HepG2 (cell line): ENCODE measurements at regions not wholly inside any gene's neighbourhood (a gene's known extent, or its start where the extent isn't known, plus 50 kb on each side); places are given as distances from the start of the nearest gene placed in this dataset.

ENCODE experiments used
- ATAC-seq: fragments of 200-7000 bp; cut with Tn5 transposase; 3 replicates; pipeline ENCODE4 v1.9.1; 2020; ENCODE audit warnings: mild to moderate bottlenecking, moderate library complexity
- BruUV-seq: library from RNA; stranded (reverse); fragments of 400-500 nt; replicated peaks from 2 replicates; lab custom pipeline; 2021; lab: Mats Ljungman, UMichigan
- CTCF ChIA-PET: fragments of 300-600 bp; formaldehyde crosslinking; extraction: SDS; loops from one replicate; lab custom pipeline; 2021; ENCODE audit warnings: low total read pairs, inconsistent platforms, low intra/inter-chr PET ratio; lab: Yijun Ruan, JAX
- POLR2A ChIA-PET: fragments of 350-600 bp; sonication (Branson Sonifier 250); formaldehyde crosslinking; loops from one replicate; lab custom pipeline; 2020; ENCODE audit warnings: antibody characterized with exemption, inconsistent platforms; lab: Yijun Ruan, JAX
- DNase-seq: peaks from one replicate; pipeline ENCODE4 v3.0.0-alpha.2; 2015; ENCODE audit warnings: low spot score
- FAIRE-seq: peaks from 3 replicates; lab custom pipeline; 2011; peaks lifted over from hg19 to GRCh38; lab: Jason Lieb, UNC
- H2AFZ ChIP-seq: one replicate; pipeline ENCODE4 v1.6.1; 2011; ENCODE audit warnings: low read length, inconsistent platforms
- H3K27ac ChIP-seq: fragments of 300-600 bp; 3 replicates; pipeline ENCODE4 v1.8.0; 2011; ENCODE audit warnings: mixed run types, mild to moderate bottlenecking, mixed read lengths, low read length, inconsistent platforms; ENCODE audit not compliant: insufficient read depth; ENCODE audit errors: extremely low read length
- H3K27me3 ChIP-seq, 2 experiments: fragments of 200-600 bp in 1 of 2; 2 replicates in 1 of 2; 3 replicates in 1 of 2; pipeline versions ENCODE4 v1.6.0 to v1.8.0; 2011; ENCODE audit warnings: low read length in 2 of 2, mild to moderate bottlenecking in 2 of 2, moderate library complexity in 2 of 2, inconsistent platforms in 1 of 2; ENCODE audit not compliant: insufficient read depth in 2 of 2, control insufficient read depth in 1 of 2
- H3K36me3 ChIP-seq, 2 experiments: fragments of 200-600 bp in 1 of 2; replicated peaks in 1 of 2; 2 replicates in 1 of 2; 3 replicates in 1 of 2; pipeline versions ENCODE4 v1.5.1 to v1.8.0; 2011; ENCODE audit warnings: low read length in 2 of 2, inconsistent platforms in 1 of 2; ENCODE audit not compliant: insufficient read depth in 2 of 2, control insufficient read depth in 1 of 2
- H3K4me1 ChIP-seq: 2 replicates; pipeline ENCODE4 v1.5.1; 2012; ENCODE audit warnings: low read length, inconsistent platforms; ENCODE audit not compliant: insufficient read depth
- H3K4me2 ChIP-seq: 2 replicates; pipeline ENCODE4 v1.6.0; 2011; ENCODE audit warnings: low read depth, low read length, inconsistent platforms
- H3K4me3 ChIP-seq, 3 experiments: fragments of 200-600 bp in 1 of 3; sonication (generic), shearing (Covaris generic) in 1 of 3; replicated peaks in 1 of 3; 2 replicates each; pipeline ENCODE4 v1.5.1; 2011 to 2016; ENCODE audit warnings: low read length in 3 of 3, inconsistent platforms in 2 of 3, low read depth in 2 of 3, mild to moderate bottlenecking in 2 of 3, control low read depth in 1 of 3, mixed read lengths in 1 of 3; ENCODE audit not compliant: insufficient read depth in 1 of 3
- H3K79me2 ChIP-seq: one replicate; pipeline ENCODE4 v1.6.1; 2011; ENCODE audit warnings: low read length, inconsistent platforms; ENCODE audit not compliant: insufficient read depth
- H3K9ac ChIP-seq: 2 replicates; pipeline ENCODE4 v1.6.0; 2011; ENCODE audit warnings: mild to moderate bottlenecking, low read depth, low read length, inconsistent platforms; ENCODE audit not compliant: insufficient read depth
- H3K9me3 ChIP-seq: 2 replicates; pipeline ENCODE4 v1.5.1; 2012; ENCODE audit warnings: mild to moderate bottlenecking, low read length
- H4K20me1 ChIP-seq: 2 replicates; pipeline ENCODE4 v1.6.0; 2011; ENCODE audit warnings: inconsistent platforms, mild to moderate bottlenecking, low read length, moderate library complexity; ENCODE audit not compliant: insufficient read depth
- ARNT ChIP-seq: fragments of 450-650 bp; IDR thresholded peaks from 2 replicates; pipeline ENCODE4 v1.6.1; 2017
- ELF3 ChIP-seq: IDR thresholded peaks from 2 replicates; pipeline ENCODE4 v1.6.1; 2016; ENCODE audit warnings: missing genetic modification reagents, missing compliant biosample characterization
- HMG20B ChIP-seq: conservative IDR thresholded peaks from 2 replicates; pipeline ENCODE4 v1.6.1; 2016; ENCODE audit warnings: missing genetic modification reagents, missing compliant biosample characterization
- HNRNPLL ChIP-seq: fragments of 200-400 bp; formaldehyde crosslinking; IDR thresholded peaks from 2 replicates; pipeline ENCODE4 v1.6.1; 2017; ENCODE audit warnings: mild to moderate bottlenecking, low read depth, low read length; ENCODE audit not compliant: poor library complexity, severe bottlenecking
- NFE2L1 ChIP-seq: sonication (generic); formaldehyde crosslinking; IDR thresholded peaks from 2 replicates; pipeline ENCODE4 v1.4.0; 2020; ENCODE audit warnings: missing genetic modification reagents, mild to moderate bottlenecking, borderline replicate concordance
- NFKB2 ChIP-seq: sonication (generic); formaldehyde crosslinking; IDR thresholded peaks from 2 replicates; pipeline ENCODE4 v1.4.0; 2020; ENCODE audit warnings: missing genetic modification reagents, borderline replicate concordance
- RAD51 ChIP-seq: fragments of 450-650 bp; IDR thresholded peaks from 2 replicates; pipeline ENCODE4 v1.6.1; 2016; ENCODE audit warnings: borderline replicate concordance
- RELA ChIP-seq: sonication (generic); formaldehyde crosslinking; IDR thresholded peaks from 2 replicates; pipeline ENCODE4 v1.4.0; 2020; ENCODE audit warnings: missing genetic modification reagents
- REXO4 ChIP-seq: sonication (generic); formaldehyde crosslinking; IDR thresholded peaks from 2 replicates; pipeline ENCODE4 v1.8.0; 2022; ENCODE audit warnings: missing genetic modification reagents, mild to moderate bottlenecking, borderline replicate concordance
- THYN1 ChIP-seq: sonication (generic); formaldehyde crosslinking; IDR thresholded peaks from 2 replicates; pipeline ENCODE4 v1.8.1; 2023; ENCODE audit warnings: low read depth, mild to moderate bottlenecking, moderate library complexity, missing genetic modification reagents, borderline replicate concordance
- TOE1 ChIP-seq: sonication (generic); formaldehyde crosslinking; IDR thresholded peaks from 2 replicates; pipeline ENCODE4 v1.4.0; 2020; ENCODE audit warnings: mild to moderate bottlenecking, missing genetic modification reagents
- ZC3H13 ChIP-seq: sonication (generic); formaldehyde crosslinking; IDR thresholded peaks from 2 replicates; pipeline ENCODE4 v1.8.1; 2023; ENCODE audit warnings: mild to moderate bottlenecking, missing genetic modification reagents, moderate library complexity
- ZNF572 ChIP-seq: sonication (generic); formaldehyde crosslinking; IDR thresholded peaks from 2 replicates; pipeline ENCODE4 v1.5.1; 2020; ENCODE audit warnings: mild to moderate bottlenecking, missing genetic modification reagents
- ZNF790 ChIP-seq: sonication (generic); formaldehyde crosslinking; IDR thresholded peaks from 2 replicates; pipeline ENCODE4 v1.8.0; 2022; ENCODE audit warnings: missing genetic modification reagents, mild to moderate bottlenecking, borderline replicate concordance
- WGBS: methylation state at CpG from one replicate; pipeline ENCODE4 v1.1.6; 2017; ENCODE audit warnings: low lambda C conversion rate; 5-methylcytosine and 5-hydroxymethylcytosine counted together
- in situ Hi-C: cut with HindIII; loops from 2 replicates; pipeline ENCODE4 v1.10.0; 2017; ENCODE audit warnings: low pct_unique_long_range_greater_than_20kb; ENCODE audit not compliant: extremely low pct_ligation_motif_present
- intact Hi-C: fragments of 100-400 bp; cut with micrococcal nuclease; formaldehyde crosslinking; loops from one replicate; pipeline ENCODE4 v1.10.0; 2022; ENCODE audit not compliant: unreplicated experiment
- TF ChIP-seq, protein P1 (sequence below): sonication (generic); formaldehyde crosslinking; IDR thresholded peaks from 2 replicates; pipeline ENCODE4 v1.4.0; 2020; ENCODE audit warnings: missing genetic modification reagents, mild to moderate bottlenecking, borderline replicate concordance
- TF ChIP-seq, protein P2 (sequence below): sonication (generic); formaldehyde crosslinking; IDR thresholded peaks from 2 replicates; pipeline ENCODE4 v1.5.1; 2020; ENCODE audit warnings: missing genetic modification reagents, mild to moderate bottlenecking, borderline replicate concordance

DNA sequence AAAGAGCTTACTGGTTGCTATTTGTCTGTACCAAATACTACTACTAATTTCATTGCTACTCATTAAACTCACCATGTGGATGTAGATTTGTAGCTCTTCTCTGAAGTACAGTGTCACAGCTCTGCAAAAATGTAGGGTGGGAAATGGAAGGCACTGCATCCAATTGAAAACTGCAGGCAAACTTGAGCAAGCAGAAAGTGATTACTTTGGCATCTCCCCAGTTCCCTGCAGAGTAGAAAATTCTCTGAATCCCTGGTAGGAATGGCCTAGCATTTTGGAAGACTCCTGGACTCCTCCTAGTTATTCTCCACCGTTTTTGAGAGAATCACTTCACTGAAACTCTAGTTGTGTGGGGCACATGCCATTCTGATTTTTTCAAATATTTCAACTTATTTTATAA, 239.1 kb downstream of the DIO2 start:
- Histone ChIP-seq H3K4me1 (no peaks in the 10 kb centered on the region), H3K4me2 (no peak overlapping the region), H3K27me3 (no peaks in the 10 kb centered on the region), H3K9ac (no peak overlapping the region), H3K79me2 (no peaks in the 10 kb centered on the region), H3K4me3 (no peak overlapping the region), H3K27ac (no peak overlapping the region), H3K9me3 (peaks cover 78% of the 10 kb centered on the region), H3K36me3 (no peaks in the 10 kb centered on the region), H4K20me1 (no peaks in the 10 kb centered on the region), H2AFZ (no peak overlapping the region)
- FAIRE-seq (no peak), DNase-seq (no peak), ATAC-seq (no peak)
- WGBS: 0% methylated on average over 1 of the region's 1 CpG
- in situ Hi-C loops: no loop called here
- POLR2A ChIA-PET: no interaction called here
- no TSS peak for BruUV-seq
- CTCF ChIA-PET: no interaction called here
- TF ChIP-seq ARNT: no peak
- TF ChIP-seq ELF3 (CRISPR knock-in tag): no peak
- no peak for TF ChIP-seq HNRNPLL
- intact Hi-C loops: no loop called here

- WGBS: 0% methylated on average over 2 of the region's 2 CpGs
- ChIA-PET POLR2A (no interaction called here), CTCF (no interaction called here)
- no peak overlapping the region for H2AFZ ChIP-seq
- in situ Hi-C loops: no loop called here
- H3K4me1 ChIP-seq: no peaks in the 10 kb centered on the region
- peaks cover 83% of the 10 kb centered on the region for H3K9me3 ChIP-seq
- H3K4me3 ChIP-seq: no peak overlapping the region
- DNase-seq (no peak), ATAC-seq (no peak), FAIRE-seq (no peak)
- H3K9ac ChIP-seq: no peak overlapping the region
- no peaks in the 10 kb centered on the region for H3K36me3 ChIP-seq
- no peaks in the 10 kb centered on the region for H4K20me1 ChIP-seq
- intact Hi-C loops: no loop called here
- no peak overlapping the region for H3K4me2 ChIP-seq
- H3K79me2 ChIP-seq: no peaks in the 10 kb centered on the region
- H3K27me3 ChIP-seq: no peaks in the 10 kb centered on the region
- H3K27ac ChIP-seq: no peak overlapping the region
- no TSS peak for BruUV-seq
- TF ChIP-seq TOE1 (CRISPR knock-in tag) (no peak), THYN1 (CRISPR knock-in tag) (no peak), HMG20B (CRISPR knock-in tag) (no peak), ZNF790 (no peak), ZNF572 (CRISPR knock-in tag) (no peak), ZC3H13 (CRISPR knock-in tag) (no peak), RELA (CRISPR knock-in tag) (no peak), NFKB2 (CRISPR knock-in tag) (no peak), NFE2L1 (CRISPR knock-in tag) (no peak), RAD51 (no peak), REXO4 (CRISPR knock-in tag) (no peak)
- TF ChIP-seq, protein P1, sequence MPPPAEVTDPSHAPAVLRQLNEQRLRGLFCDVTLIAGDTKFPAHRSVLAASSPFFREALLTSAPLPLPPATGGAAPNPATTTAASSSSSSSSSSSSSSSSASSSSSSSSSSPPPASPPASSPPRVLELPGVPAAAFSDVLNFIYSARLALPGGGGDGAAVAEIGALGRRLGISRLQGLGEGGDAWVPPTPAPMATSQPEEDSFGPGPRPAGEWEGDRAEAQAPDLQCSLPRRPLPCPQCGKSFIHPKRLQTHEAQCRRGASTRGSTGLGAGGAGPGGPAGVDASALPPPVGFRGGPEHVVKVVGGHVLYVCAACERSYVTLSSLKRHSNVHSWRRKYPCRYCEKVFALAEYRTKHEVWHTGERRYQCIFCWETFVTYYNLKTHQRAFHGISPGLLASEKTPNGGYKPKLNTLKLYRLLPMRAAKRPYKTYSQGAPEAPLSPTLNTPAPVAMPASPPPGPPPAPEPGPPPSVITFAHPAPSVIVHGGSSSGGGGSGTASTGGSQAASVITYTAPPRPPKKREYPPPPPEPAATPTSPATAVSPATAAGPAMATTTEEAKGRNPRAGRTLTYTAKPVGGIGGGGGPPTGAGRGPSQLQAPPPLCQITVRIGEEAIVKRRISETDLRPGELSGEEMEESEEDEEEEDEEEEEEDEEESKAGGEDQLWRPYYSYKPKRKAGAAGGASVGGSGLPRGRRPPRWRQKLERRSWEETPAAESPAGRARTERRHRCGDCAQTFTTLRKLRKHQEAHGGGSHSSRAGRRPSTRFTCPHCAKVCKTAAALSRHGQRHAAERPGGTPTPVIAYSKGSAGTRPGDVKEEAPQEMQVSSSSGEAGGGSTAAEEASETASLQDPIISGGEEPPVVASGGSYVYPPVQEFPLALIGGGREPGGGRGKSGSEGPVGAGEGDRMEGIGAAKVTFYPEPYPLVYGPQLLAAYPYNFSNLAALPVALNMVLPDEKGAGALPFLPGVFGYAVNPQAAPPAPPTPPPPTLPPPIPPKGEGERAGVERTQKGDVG (CRISPR knock-in tag): no peak
- TF ChIP-seq, protein P2, sequence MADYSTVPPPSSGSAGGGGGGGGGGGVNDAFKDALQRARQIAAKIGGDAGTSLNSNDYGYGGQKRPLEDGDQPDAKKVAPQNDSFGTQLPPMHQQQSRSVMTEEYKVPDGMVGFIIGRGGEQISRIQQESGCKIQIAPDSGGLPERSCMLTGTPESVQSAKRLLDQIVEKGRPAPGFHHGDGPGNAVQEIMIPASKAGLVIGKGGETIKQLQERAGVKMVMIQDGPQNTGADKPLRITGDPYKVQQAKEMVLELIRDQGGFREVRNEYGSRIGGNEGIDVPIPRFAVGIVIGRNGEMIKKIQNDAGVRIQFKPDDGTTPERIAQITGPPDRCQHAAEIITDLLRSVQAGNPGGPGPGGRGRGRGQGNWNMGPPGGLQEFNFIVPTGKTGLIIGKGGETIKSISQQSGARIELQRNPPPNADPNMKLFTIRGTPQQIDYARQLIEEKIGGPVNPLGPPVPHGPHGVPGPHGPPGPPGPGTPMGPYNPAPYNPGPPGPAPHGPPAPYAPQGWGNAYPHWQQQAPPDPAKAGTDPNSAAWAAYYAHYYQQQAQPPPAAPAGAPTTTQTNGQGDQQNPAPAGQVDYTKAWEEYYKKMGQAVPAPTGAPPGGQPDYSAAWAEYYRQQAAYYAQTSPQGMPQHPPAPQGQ (CRISPR knock-in tag): no peak
Measured at GRCh38 chr14:79971330-79971729, 240.0 kb downstream of the DIO2 start.
